PFSK-1 (cell line): ENCODE measurements at regions not wholly inside any gene's neighbourhood (a gene's known extent, or its start where the extent isn't known, plus 50 kb on each side); places are given as distances from the start of the nearest gene placed in this dataset.

Source experiments
- FOXP2 ChIP-seq: optimal IDR thresholded peaks from 2 replicates; pipeline ENCODE3; 2011; ENCODE audit warnings: borderline replicate concordance, control low read depth, inconsistent platforms; ENCODE audit not compliant: insufficient read depth; ENCODE audit errors: extremely low read length, extremely low read depth
- POLR2AphosphoS5 ChIP-seq: IDR thresholded peaks from 2 replicates; pipeline ENCODE4 v1.6.1; 2012; ENCODE audit warnings: low read depth, mild to moderate bottlenecking, control low read depth, low read length, moderate library complexity
- REST ChIP-seq, 2 experiments: IDR thresholded peaks; 2 replicates each; pipeline versions ENCODE4 v1.6.1 to v1.8.0; 2011 to 2012; ENCODE audit warnings: low read depth in 2 of 2, low read length in 2 of 2, control low read depth in 1 of 2, inconsistent platforms in 1 of 2, mild to moderate bottlenecking in 1 of 2, moderate library complexity in 1 of 2; ENCODE audit not compliant: insufficient read depth in 1 of 2
- SIN3A ChIP-seq: IDR thresholded peaks from 2 replicates; pipeline ENCODE4 v1.6.1; 2012; ENCODE audit warnings: mild to moderate bottlenecking, low read length, moderate library complexity, borderline replicate concordance; ENCODE audit not compliant: insufficient read depth
- TAF1 ChIP-seq: IDR thresholded peaks from 2 replicates; pipeline ENCODE4 v1.6.1; 2012; ENCODE audit warnings: low read length, control low read depth, borderline replicate concordance; ENCODE audit not compliant: insufficient read depth

- no peak for TF ChIP-seq TAF1
- TF ChIP-seq FOXP2, result no peak
- TF ChIP-seq POLR2AphosphoS5, result no peak
- TF ChIP-seq REST (IDR thresholded peaks at IDR 0.05; ENCODE audit: insufficient read depth in 1 of 2, low read depth in 2 of 2, low read length in 2 of 2), result no peak
- no peak for TF ChIP-seq SIN3A
Measured at GRCh38 chr16:65746941-65747340, 619.5 kb upstream of the CDH5 start.

- TF ChIP-seq POLR2AphosphoS5 (no peak), TAF1 (no peak), REST (IDR thresholded peaks at IDR 0.05; ENCODE audit: insufficient read depth in 1 of 2, low read depth in 2 of 2, low read length in 2 of 2) (no peak), FOXP2 (no peak), SIN3A (no peak)
Measured at GRCh38 chr16:65745201-65745708, 621.2 kb upstream of the CDH5 start.

- TF ChIP-seq TAF1, result no peak
- no peak for TF ChIP-seq POLR2AphosphoS5
- TF ChIP-seq FOXP2, result no peak
- TF ChIP-seq REST (IDR thresholded peaks at IDR 0.05; ENCODE audit: insufficient read depth in 1 of 2, low read depth in 2 of 2, low read length in 2 of 2), result no peak
- TF ChIP-seq SIN3A, result no peak
Measured at GRCh38 chr16:65744401-65744800, 622.1 kb upstream of the CDH5 start.

- TF ChIP-seq SIN3A (no peak), FOXP2 (no peak), TAF1 (no peak), REST (IDR thresholded peaks at IDR 0.05; ENCODE audit: insufficient read depth in 1 of 2, low read depth in 2 of 2, low read length in 2 of 2) (no peak), POLR2AphosphoS5 (no peak)
Measured at GRCh38 chr16:65743558-65743957, 621.7 kb upstream of the CDH11 start.

- no peak for TF ChIP-seq FOXP2
- no peak for TF ChIP-seq TAF1
- TF ChIP-seq SIN3A, result no peak
- no peak for TF ChIP-seq REST (IDR thresholded peaks at IDR 0.05; ENCODE audit: insufficient read depth in 1 of 2, low read depth in 2 of 2, low read length in 2 of 2)
- TF ChIP-seq POLR2AphosphoS5, result no peak
Measured at GRCh38 chr16:65740711-65741110, 618.8 kb upstream of the CDH11 start.
